ENCODE measurements at regions not wholly inside any gene's neighbourhood (a gene's known extent, or its start where the extent isn't known, plus 50 kb on each side); places are given as distances from the start of the nearest gene placed in this dataset.

DNA sequence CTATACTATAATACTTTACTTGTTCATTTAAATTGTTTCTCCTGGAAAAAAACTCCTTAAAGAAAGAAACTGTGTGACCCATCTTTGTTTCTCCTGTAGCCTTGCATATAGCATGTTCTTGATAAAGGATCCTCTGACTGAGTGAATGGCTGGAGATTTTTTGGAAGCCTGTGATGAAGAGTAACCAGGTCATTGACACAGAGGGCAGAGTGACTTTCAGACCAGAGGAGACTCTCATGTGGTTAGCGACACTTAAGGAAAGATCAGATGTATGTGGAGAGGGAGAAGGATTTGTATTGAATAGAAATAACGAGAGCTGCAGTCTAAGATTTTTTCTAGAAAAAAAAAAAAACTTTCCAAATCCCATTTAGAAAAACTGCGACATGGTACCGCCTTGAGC is 85.5 kb downstream of the TRIM43 start:
- TF ChIP-seq POLR2A (IDR thresholded peaks at IDR 0.05; ENCODE audit: low read length) (no peak), GATA1 (IDR thresholded peaks at IDR 0.05; ENCODE audit: low read depth, low read length) (no peak)

Data from erythroblast (primary cell).